Stimulated activated CD4-positive, alpha-beta T cell treated with anti-CD3 and anti-CD28 coated beads, TNF-alpha, amount 100 ng/mL, for 4 hours (primary cell): ENCODE measurements at regions not wholly inside any gene's neighbourhood (a gene's known extent, or its start where the extent isn't known, plus 50 kb on each side); places are given as distances from the start of the nearest gene placed in this dataset.
"Not testable (repeated sequence)": the region's sequence is repeated elsewhere in the genome, so short reads cannot be mapped to it uniquely, and the experiment has no call there.

Experiments
- DNase-seq, 3 experiments: peaks; one replicate each; pipeline ENCODE4 v3.0.0-alpha.2; 2020; ENCODE audit warnings: low read depth in 3 of 3

GRCh38 chr4:124053872-124054538 lies 657.4 kb downstream of the SPRY1 start:
- DNase-seq, result no peak

- no peak for DNase-seq
These were observed 657.2 kb downstream of the ANKRD50 start for GRCh38 chr4:124055336-124055735.

- DNase-seq, result no peak
These were observed 656.6 kb downstream of the ANKRD50 start for GRCh38 chr4:124055896-124056295.

- no peak for DNase-seq
These were observed 652.1 kb downstream of the ANKRD50 start for GRCh38 chr4:124060261-124060918.

GRCh38 chr4:124061413-124061812 lies 651.1 kb downstream of the ANKRD50 start:
- no peak for DNase-seq

- no peak for DNase-seq
These were observed 647.1 kb downstream of the ANKRD50 start for GRCh38 chr4:124065422-124065821.

- no peak for DNase-seq
These were observed 646.6 kb downstream of the ANKRD50 start for GRCh38 chr4:124065936-124066335.

GRCh38 chr4:124066595-124066994 lies 645.9 kb downstream of the ANKRD50 start:
- DNase-seq, result no peak

- no peak for DNase-seq
These were observed 645.5 kb downstream of the ANKRD50 start for GRCh38 chr4:124067046-124067445.

- no peak for DNase-seq
These were observed 641.6 kb downstream of the ANKRD50 start for GRCh38 chr4:124070688-124071484.

GRCh38 chr4:124075276-124075675 lies 637.3 kb downstream of the ANKRD50 start:
- not testable (repeated sequence) for DNase-seq

GRCh38 chr4:124079174-124079780 lies 633.3 kb downstream of the ANKRD50 start:
- DNase-seq, result no peak

GRCh38 chr4:124083711-124084110 lies 628.8 kb downstream of the ANKRD50 start:
- DNase-seq, result no peak

GRCh38 chr4:124085561-124086180 lies 626.9 kb downstream of the ANKRD50 start:
- no peak for DNase-seq

- no peak for DNase-seq
These were observed 622.5 kb downstream of the ANKRD50 start for GRCh38 chr4:124090021-124090420.

GRCh38 chr4:124092101-124092500 lies 620.4 kb downstream of the ANKRD50 start:
- no peak for DNase-seq

- no peak for DNase-seq
These were observed 620.0 kb downstream of the ANKRD50 start for GRCh38 chr4:124092541-124092984.

- no peak for DNase-seq
These were observed 616.9 kb downstream of the ANKRD50 start for GRCh38 chr4:124095621-124096020.

GRCh38 chr4:124096290-124096689 lies 616.2 kb downstream of the ANKRD50 start:
- DNase-seq, result no peak

- no peak for DNase-seq
These were observed 615.1 kb downstream of the ANKRD50 start for GRCh38 chr4:124097447-124097846.

GRCh38 chr4:124104101-124104500 lies 608.4 kb downstream of the ANKRD50 start:
- DNase-seq, result no peak

- no peak for DNase-seq
These were observed 607.9 kb downstream of the ANKRD50 start for GRCh38 chr4:124104628-124105027.
